ENCODE measurements at regions not wholly inside any gene's neighbourhood (a gene's known extent, or its start where the extent isn't known, plus 50 kb on each side); places are given as distances from the start of the nearest gene placed in this dataset.

- Histone ChIP-seq H3K9me3 (replicated peaks; ENCODE audit: control insufficient read depth, insufficient read depth, low read depth, low read length) (no peaks in the 10 kb centered on the region), H2AFZ (ENCODE audit: low read depth, low read length) (no peak overlapping the region), H3K79me2 (ENCODE audit: control insufficient read depth, insufficient read depth, low read length) (no peaks in the 10 kb centered on the region), H3K4me3 (no peak overlapping the region), H3K36me3 (ENCODE audit: control insufficient read depth, insufficient read depth, low read length) (no peaks in the 10 kb centered on the region), H3K4me1 (replicated peaks in 1 of 2; ENCODE audit: control insufficient read depth in 2 of 2, insufficient read depth in 2 of 2, low read length in 2 of 2) (no peaks in the 10 kb centered on the region), H3K27ac (ENCODE audit: extremely low read depth, low read depth, low read length) (no peak overlapping the region), H3K9ac (ENCODE audit: insufficient read depth in 1 of 2, low read depth in 2 of 2, low read length in 2 of 2) (no peak overlapping the region), H3K9me1 (ENCODE audit: control insufficient read depth, insufficient read depth, low read length) (no peaks in the 10 kb centered on the region), H3K4me2 (ENCODE audit: insufficient read depth, low read length) (no peak overlapping the region), H4K20me1 (replicated peaks; ENCODE audit: control insufficient read depth, insufficient read depth, low read length) (no peaks in the 10 kb centered on the region), H3K27me3 (ENCODE audit: control insufficient read depth in 2 of 2, insufficient read depth in 2 of 2, low read length in 2 of 2) (no peaks in the 10 kb centered on the region)
- BruUV-seq (replicated peaks) = no TSS peak
- CTCF ChIA-PET (ENCODE audit: low intra/inter-chr PET ratio) = no interaction called here
- TF ChIP-seq ZBTB8A (IDR thresholded peaks at IDR 0.05; ENCODE audit: partially characterized antibody) (no peak), ZNF639 (CRISPR knock-in tag; conservative IDR thresholded peaks at IDR 0.05 in 1 of 2, IDR thresholded peaks at IDR 0.05 in 1 of 2) (no peak), FOXK1 (CRISPR knock-in tag; IDR thresholded peaks at IDR 0.05; ENCODE audit: borderline replicate concordance) (no peak), ZNF449 (CRISPR knock-in tag; IDR thresholded peaks at IDR 0.05) (no peak), ZNF277 (CRISPR knock-in tag; IDR thresholded peaks at IDR 0.05; ENCODE audit: borderline replicate concordance) (no peak)
- no peak for FAIRE-seq
- WGBS (ENCODE audit: insufficient coverage, low coverage, missing lambda C conversion rate) = 11% methylated on average over 4 of the region's 4 CpGs
- POLR2A ChIA-PET = no interaction called here
- DNase-seq (ENCODE audit: extremely low read depth in 1 of 4, low spot score in 3 of 4) = no peak
- ATAC-seq = no peak
- intact Hi-C loops (cut with micrococcal nuclease) = no loop called here
- in situ Hi-C loops (cut with MboI) = no loop called here
Measured at GRCh38 chr21:18776936-18777335, 373.4 kb upstream of the TMPRSS15 start.

Measured in K562 (cell line).